HepG2 (cell line): ENCODE measurements at regions not wholly inside any gene's neighbourhood (a gene's known extent, or its start where the extent isn't known, plus 50 kb on each side); places are given as distances from the start of the nearest gene placed in this dataset.

Source experiments
- CREBL2 ChIP-seq: sonication (generic); formaldehyde crosslinking; IDR thresholded peaks from 2 replicates; pipeline ENCODE4 v1.8.1; 2023; ENCODE audit warnings: missing genetic modification reagents, mild to moderate bottlenecking, borderline replicate concordance
- CREM ChIP-seq, 2 experiments: sonication (generic) in 1 of 2; formaldehyde crosslinking in 1 of 2; IDR thresholded peaks; 2 replicates each; pipeline versions ENCODE4 v1.4.0 to v1.6.1; 2016 to 2020; ENCODE audit warnings: antibody characterized with exemption in 1 of 2, mild to moderate bottlenecking in 1 of 2, missing genetic modification reagents in 1 of 2
- FOXC1 ChIP-seq: sonication (generic); formaldehyde crosslinking; IDR thresholded peaks from 2 replicates; pipeline ENCODE4 v1.8.0; 2022; ENCODE audit warnings: mild to moderate bottlenecking, missing genetic modification reagents, borderline replicate concordance
- FOXP4 ChIP-seq: sonication (generic); formaldehyde crosslinking; IDR thresholded peaks from 2 replicates; pipeline ENCODE4 v1.4.0; 2020; ENCODE audit warnings: missing genetic modification reagents
- HMGXB4 ChIP-seq, 2 experiments: sonication (generic) in 1 of 2; formaldehyde crosslinking in 1 of 2; IDR thresholded peaks; 2 replicates each; pipeline versions ENCODE4 v1.4.0 to v1.6.1; 2018 to 2020; ENCODE audit warnings: missing genetic modification reagents in 2 of 2, borderline replicate concordance in 1 of 2, low read depth in 1 of 2, mild to moderate bottlenecking in 1 of 2, missing biosample characterization in 1 of 2
- HNF4G ChIP-seq, 2 experiments: sonication (generic) in 1 of 2; formaldehyde crosslinking in 1 of 2; IDR thresholded peaks; 2 replicates each; pipeline versions ENCODE4 v1.4.0 to v1.6.1; 2011 to 2020; ENCODE audit warnings: borderline replicate concordance in 2 of 2, low read depth in 2 of 2, mild to moderate bottlenecking in 2 of 2, low read length in 1 of 2, missing genetic modification reagents in 1 of 2, moderate library complexity in 1 of 2
- HNRNPL ChIP-seq: fragments of 200-400 bp; formaldehyde crosslinking; IDR thresholded peaks from 2 replicates; pipeline ENCODE4 v1.6.1; 2017; ENCODE audit warnings: mild to moderate bottlenecking, low read depth, low read length
- IKZF4 ChIP-seq: sonication (generic); formaldehyde crosslinking; IDR thresholded peaks from 2 replicates; pipeline ENCODE4 v1.5.1; 2020; ENCODE audit warnings: borderline replicate concordance, mild to moderate bottlenecking, low read depth, missing genetic modification reagents; ENCODE audit errors: not compliant biosample characterization
- KDM6A ChIP-seq: IDR thresholded peaks from 2 replicates; pipeline ENCODE4 v1.6.1; 2016; ENCODE audit warnings: low read depth
- MIXL1 ChIP-seq: IDR thresholded peaks from 2 replicates; pipeline ENCODE4 v1.6.1; 2016
- RARA ChIP-seq: IDR thresholded peaks from 2 replicates; pipeline ENCODE4 v1.6.1; 2016; ENCODE audit warnings: missing genetic modification reagents, missing compliant biosample characterization
- RFX5 ChIP-seq: IDR thresholded peaks from 2 replicates; pipeline ENCODE4 v1.6.1; 2011; ENCODE audit warnings: low read depth, low read length, improper control_type of control experiment
- SRY ChIP-seq: sonication (generic); formaldehyde crosslinking; IDR thresholded peaks from 2 replicates; pipeline ENCODE4 v1.8.0; 2022; ENCODE audit warnings: mild to moderate bottlenecking, missing genetic modification reagents
- UBTF ChIP-seq: sonication (generic); formaldehyde crosslinking; IDR thresholded peaks from 2 replicates; pipeline ENCODE4 v1.4.0; 2020; ENCODE audit warnings: mild to moderate bottlenecking, missing genetic modification reagents
- ZFAT ChIP-seq: sonication (generic); formaldehyde crosslinking; conservative IDR thresholded peaks from 2 replicates; pipeline ENCODE4 v1.8.1; 2023; ENCODE audit warnings: missing genetic modification reagents, inconsistent platforms
- ZFP82 ChIP-seq: sonication (generic); formaldehyde crosslinking; IDR thresholded peaks from 2 replicates; pipeline ENCODE4 v1.5.1; 2020; ENCODE audit warnings: mild to moderate bottlenecking, missing genetic modification reagents, borderline replicate concordance
- ZFP91 ChIP-seq: sonication (generic); formaldehyde crosslinking; IDR thresholded peaks from 2 replicates; pipeline ENCODE4 v1.9.0; 2022; ENCODE audit warnings: missing genetic modification reagents, mild to moderate bottlenecking, borderline replicate concordance
- ZNF549 ChIP-seq: sonication (generic); formaldehyde crosslinking; IDR thresholded peaks from 2 replicates; pipeline ENCODE4 v1.5.0; 2020; ENCODE audit warnings: missing genetic modification reagents
- ZNF556 ChIP-seq: sonication (generic); formaldehyde crosslinking; IDR thresholded peaks from 2 replicates; pipeline ENCODE4 v1.4.0; 2020; ENCODE audit warnings: mild to moderate bottlenecking, missing genetic modification reagents, borderline replicate concordance
- ZNF567 ChIP-seq: sonication (generic); formaldehyde crosslinking; IDR thresholded peaks from 2 replicates; pipeline ENCODE4 v1.8.1; 2023; ENCODE audit warnings: mild to moderate bottlenecking, missing genetic modification reagents, borderline replicate concordance
- ZNF576 ChIP-seq: sonication (generic); formaldehyde crosslinking; IDR thresholded peaks from 2 replicates; pipeline ENCODE4 v1.4.0; 2020; ENCODE audit warnings: mild to moderate bottlenecking, missing genetic modification reagents
- ZNF605 ChIP-seq: sonication (generic); formaldehyde crosslinking; IDR thresholded peaks from 2 replicates; pipeline ENCODE4 v1.8.0; 2022; ENCODE audit warnings: mild to moderate bottlenecking, missing genetic modification reagents

GRCh38 chr4:157994863-157995262 lies 178.0 kb downstream of the GASK1B start (continued):
- TF ChIP-seq UBTF (no peak), SRY (CRISPR knock-in tag) (no peak), ZFP82 (CRISPR knock-in tag) (no peak), KDM6A (CRISPR knock-in tag) (peak; percentile 70), HMGXB4 (CRISPR knock-in tag; IDR thresholded peaks at IDR 0.05; ENCODE audit: borderline replicate concordance in 1 of 2, low read depth in 1 of 2) (peak in 1 of 2 experiments; percentile 40; a peak in 1 of 4 replicates), MIXL1 (CRISPR knock-in tag) (peak; percentile 96), FOXC1 (CRISPR knock-in tag) (no peak), ZFAT (CRISPR knock-in tag) (no peak), ZNF576 (CRISPR knock-in tag) (no peak), CREM (IDR thresholded peaks at IDR 0.05) (peak; percentile 97), CREM (CRISPR knock-in tag; IDR thresholded peaks at IDR 0.05) (no peak), ZNF567 (no peak), ZFP91 (CRISPR knock-in tag) (no peak; the same call in 1 of the 2 replicates), ZNF556 (CRISPR knock-in tag) (no peak; the same call in 1 of the 2 replicates), ZNF605 (CRISPR knock-in tag) (no peak), RFX5 (no peak), RARA (CRISPR knock-in tag) (peak; percentile 91), IKZF4 (CRISPR knock-in tag) (no peak), HNRNPL (no peak), HNF4G (IDR thresholded peaks at IDR 0.05; ENCODE audit: borderline replicate concordance, low read depth, low read length) (peak; percentile 75; the same call in 1 of the 2 replicates), HNF4G (CRISPR knock-in tag; IDR thresholded peaks at IDR 0.05; ENCODE audit: borderline replicate concordance, low read depth) (no peak), ZNF549 (CRISPR knock-in tag) (no peak), CREBL2 (CRISPR knock-in tag) (no peak), FOXP4 (peak; percentile 100)
